ENCODE measurements at regions not wholly inside any gene's neighbourhood (a gene's known extent, or its start where the extent isn't known, plus 50 kb on each side); places are given as distances from the start of the nearest gene placed in this dataset.
"Not testable (repeated sequence)": the region's sequence is repeated elsewhere in the genome, so short reads cannot be mapped to it uniquely, and the experiment has no call there.

DNA sequence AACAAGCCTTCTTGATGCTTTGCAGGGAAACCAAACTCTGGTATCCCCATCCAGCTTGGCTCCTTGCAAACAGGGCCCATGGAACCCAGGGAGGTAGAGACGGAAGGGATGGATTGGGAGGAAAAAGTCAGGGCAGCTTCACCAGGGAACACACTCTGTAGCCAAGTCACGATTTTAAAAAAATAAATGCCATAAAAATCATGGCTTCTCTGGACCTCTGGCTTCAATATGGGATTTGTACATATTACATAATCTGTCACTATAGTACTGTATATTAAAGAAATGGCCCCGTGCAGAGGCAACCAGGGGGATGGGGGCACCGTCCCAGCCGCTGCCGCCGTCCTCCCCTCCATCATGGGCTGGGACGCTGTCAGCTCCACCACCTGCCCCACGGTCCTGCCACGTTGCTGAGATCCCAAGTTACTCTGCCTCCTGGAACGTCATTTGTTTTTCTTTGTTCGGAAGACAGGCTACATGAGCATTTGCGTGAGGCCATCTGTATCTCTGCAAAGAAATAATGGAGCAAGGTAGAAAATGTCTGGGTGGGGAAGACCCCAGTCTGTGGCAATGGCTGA lies 313.3 kb downstream of the ZNF536 start:
- no peak for FAIRE-seq
- DNase-seq (ENCODE audit: insufficient read length, low spot score) = no peak
- no peak for TF ChIP-seq POLR2A (IDR thresholded peaks at IDR 0.05; ENCODE audit: low read depth, low read length)

DNA sequence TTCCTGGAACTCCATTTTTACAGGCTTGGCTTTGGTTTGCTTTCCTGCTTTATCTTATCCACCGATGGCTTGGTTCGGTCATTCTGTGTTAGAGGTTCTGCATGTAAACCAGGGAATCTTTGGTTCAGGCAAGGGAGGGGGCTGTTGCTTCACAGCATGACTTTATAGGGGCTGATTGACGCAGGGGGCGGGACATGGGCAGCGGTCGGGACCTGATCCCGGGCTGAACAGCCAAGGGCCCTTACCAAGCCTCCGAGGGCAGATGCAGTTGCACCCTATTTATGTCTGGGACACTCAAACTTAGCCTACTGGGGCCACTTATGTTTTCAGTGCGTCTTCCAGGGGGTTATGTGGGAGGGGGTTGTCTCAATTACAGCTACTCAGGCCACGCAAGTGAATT lies 312.4 kb downstream of the ZNF536 start:
- DNase-seq (ENCODE audit: insufficient read length, low spot score) = no peak

DNA sequence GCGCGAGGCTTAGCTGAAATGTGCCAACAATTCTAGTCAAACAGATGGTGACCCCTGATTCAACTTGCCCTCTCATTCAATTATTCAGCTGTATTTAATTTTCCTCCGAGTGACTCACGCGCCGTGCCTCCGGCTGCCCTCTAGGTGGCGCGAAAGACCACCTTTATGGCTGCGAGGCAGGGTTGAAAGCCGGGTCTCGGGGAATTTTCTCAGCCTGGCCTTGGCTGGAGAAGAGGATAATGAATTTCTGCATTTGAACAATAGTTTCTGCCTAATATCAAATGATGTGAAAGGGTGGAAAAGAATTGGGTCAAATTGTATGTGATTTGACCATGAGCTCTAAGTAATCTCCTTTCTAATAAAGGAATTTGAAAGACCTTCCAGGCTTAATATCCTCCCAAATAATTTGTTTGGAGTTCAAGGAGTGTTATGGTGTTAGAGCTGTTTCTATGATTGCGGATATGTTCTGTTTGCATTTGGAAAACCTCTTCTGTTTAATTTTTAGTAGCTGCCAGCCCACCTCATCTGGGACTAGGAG lies 310.9 kb downstream of the ZNF536 start:
- DNase-seq (ENCODE audit: insufficient read length, low spot score) = peak; percentile 82
- peak; percentile 45 for FAIRE-seq
- TF ChIP-seq POLR2A (IDR thresholded peaks at IDR 0.05; ENCODE audit: low read depth, low read length) = no peak

More for the DNA sequence above, 312.4 kb downstream of the ZNF536 start:
- no peak for TF ChIP-seq POLR2A (IDR thresholded peaks at IDR 0.05; ENCODE audit: low read depth, low read length)
- no peak for FAIRE-seq

DNA sequence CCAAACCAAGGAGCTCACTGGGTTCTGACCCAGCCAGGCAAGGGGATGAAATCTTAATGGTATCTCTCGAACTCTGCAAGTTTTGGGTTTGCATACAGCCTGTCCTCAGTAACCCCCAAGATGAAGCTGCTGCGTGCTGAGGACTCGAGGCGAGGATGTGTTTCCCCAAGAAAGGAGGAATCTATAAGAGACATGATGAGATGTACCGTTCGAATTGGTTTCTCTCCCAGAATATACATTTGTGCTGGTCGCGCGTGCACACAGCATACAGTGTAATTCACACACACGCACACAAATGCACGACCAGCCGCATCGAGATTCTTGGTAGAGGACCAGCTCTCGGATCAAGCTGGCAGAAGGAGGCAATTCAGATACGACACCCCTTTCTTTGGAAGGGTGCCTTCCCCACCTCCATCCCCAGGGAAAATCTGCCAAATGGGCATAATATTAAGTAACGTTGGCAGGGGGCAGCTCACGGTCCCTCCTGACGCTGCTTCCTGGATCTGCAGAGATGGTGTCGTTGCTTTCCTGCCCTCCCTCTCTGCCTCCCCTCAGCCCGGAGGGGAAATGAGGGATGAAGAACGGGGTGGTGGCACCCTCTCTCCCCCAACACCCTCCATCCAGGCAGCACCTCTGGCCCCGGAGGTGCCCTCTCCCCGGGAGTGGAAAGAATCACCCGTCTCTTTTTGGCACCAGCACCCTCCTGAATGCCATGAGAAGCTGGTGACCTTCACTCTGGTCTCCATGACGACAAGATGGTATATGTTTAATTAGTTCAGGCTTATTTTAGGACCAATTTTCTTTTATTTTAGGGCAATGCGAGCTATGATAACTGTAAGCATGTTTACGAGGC lies 310.2 kb downstream of the ZNF536 start:
- FAIRE-seq (no peak), DNase-seq (ENCODE audit: insufficient read length, low spot score) (no peak)
- no peak for TF ChIP-seq POLR2A (IDR thresholded peaks at IDR 0.05; ENCODE audit: low read depth, low read length)

DNA sequence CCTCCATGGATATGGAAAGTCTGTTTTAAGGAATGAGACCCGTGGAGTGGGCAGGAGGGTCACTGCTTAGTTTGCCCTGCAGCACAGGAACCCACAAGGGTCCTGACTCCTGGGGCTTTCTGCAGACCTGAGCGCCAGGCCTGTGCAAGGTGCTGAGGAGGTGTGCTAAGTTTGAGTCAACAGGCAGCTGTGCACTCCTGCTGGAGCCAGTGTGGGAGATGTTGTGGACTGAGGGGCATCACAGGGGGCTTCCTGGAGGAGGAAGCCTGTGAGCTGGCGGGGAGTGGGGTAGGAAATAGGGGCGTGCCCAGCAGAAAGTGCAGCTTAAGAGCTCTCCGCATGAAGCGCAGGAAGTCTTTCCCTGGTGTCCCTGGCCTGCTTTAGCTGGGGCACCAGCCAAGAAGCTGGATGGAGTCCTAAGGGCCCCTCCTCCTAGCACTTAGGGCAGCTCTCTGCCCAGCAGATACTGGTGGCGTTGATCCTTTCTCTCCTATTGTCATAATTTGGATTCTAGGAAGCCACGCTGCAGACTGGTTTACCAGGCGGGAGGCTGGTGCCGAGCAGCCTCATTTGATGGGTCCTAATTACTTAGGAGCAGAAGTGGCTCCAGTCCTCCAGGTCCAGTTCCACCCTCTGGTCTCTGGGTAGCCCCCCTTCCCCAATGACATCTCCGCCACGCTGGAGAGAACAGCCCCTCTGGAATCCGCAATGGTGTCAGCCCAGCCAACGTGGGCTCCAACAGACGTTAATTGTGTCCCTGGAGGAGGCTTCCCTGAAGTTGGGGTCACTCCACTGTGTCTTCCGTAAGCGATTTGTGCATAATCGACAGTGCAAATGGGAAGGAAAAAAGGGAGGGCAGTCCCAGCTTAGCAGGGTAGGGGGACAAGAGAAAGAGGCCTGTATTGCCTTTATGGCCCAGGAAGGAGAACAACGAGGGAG lies 309.2 kb downstream of the ZNF536 start:
- FAIRE-seq = no peak
- no peak for DNase-seq (ENCODE audit: insufficient read length, low spot score)
- no peak for TF ChIP-seq POLR2A (IDR thresholded peaks at IDR 0.05; ENCODE audit: low read depth, low read length)

DNA sequence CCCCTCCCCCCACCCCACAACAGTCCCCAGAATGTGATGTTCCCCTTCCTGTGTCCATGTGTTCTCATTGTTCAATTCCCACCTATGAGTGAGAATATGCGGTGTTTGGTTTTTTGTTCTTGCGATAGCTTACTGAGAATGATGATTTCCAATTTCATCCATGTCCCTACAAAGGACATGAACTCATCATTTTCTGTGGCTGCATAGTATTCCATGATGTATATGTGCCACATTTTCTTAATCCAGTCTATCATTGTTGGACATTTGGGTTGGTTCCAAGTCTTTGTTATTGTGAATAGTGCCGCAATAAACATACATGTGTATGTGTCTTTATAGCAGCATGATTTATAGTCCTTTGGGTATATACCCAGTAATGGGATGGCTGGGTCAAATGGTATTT lies 308.2 kb downstream of the ZNF536 start:
- not testable (repeated sequence) for FAIRE-seq; DNase-seq (ENCODE audit: insufficient read length, low spot score)

DNA sequence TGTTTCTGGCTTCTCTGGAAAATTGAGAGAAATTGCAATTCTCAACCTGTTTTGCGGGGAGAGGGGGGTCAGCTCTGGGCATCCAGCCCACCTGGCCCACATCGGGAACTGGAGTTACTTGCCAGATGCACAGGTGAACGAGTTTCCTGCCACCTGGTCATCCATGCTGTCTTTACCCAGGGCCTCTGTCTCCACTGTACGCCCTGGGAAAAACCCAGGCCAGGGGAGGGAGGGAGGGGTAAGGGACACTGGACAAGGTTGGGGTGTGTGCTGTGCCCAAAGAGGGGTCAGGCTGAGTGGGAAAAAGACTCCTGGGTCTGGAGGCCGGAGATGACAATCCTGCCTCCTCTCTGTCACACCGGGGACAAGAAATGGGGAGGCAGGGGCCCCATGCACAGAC lies 307.6 kb downstream of the ZNF536 start:
- FAIRE-seq (no peak), DNase-seq (ENCODE audit: insufficient read length, low spot score) (no peak)
- TF ChIP-seq POLR2A (IDR thresholded peaks at IDR 0.05; ENCODE audit: low read depth, low read length) = no peak

DNA sequence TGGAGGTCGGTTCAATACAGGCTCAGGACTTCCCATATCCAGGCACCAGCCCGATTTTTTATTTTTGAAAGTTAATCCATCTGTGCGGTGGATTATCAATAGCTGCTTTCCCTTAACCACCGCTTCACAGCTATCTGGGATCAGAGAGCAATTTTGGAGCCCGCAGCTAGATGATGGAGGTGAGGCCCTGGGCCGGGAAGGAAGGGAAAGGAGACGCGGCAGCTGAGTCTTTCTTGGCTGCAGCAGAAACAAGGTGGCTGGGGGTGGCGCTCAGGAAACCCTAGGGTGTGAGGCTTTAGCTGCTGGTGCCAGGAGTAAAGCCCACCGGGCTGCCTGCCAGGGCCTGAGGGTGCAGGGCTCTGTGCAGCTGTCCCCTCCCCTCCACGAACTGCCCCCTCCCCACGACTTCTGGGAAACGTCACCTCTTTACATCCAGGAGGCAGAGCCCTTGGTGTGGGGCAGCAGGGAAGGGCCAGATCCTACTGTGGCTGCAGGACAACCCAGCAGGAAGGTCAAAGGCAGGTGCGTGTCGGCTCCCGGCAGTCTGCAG lies 307.0 kb downstream of the ZNF536 start:
- DNase-seq (ENCODE audit: insufficient read length, low spot score) = no peak
- FAIRE-seq = no peak
- no peak for TF ChIP-seq POLR2A (IDR thresholded peaks at IDR 0.05; ENCODE audit: low read depth, low read length)

DNA sequence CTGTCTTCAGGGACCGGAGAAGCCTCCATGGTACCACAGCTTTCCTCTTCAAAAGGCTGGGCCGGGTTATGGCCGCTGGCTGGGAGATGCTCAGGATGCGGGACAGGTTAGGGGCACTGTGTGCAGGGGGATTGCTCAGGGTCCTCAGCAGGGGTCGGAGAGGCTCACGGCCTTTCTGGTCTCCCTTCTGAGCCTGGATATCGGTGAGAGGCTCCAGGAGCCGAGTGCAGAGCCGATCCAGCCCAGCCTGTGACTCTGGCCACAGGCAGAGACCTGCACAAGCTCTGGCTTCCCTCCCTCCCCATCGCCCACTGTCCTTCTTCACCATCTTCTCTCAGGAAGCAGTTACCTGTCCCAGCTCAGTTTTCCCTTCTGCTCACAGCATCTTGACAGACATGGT lies 306.0 kb downstream of the ZNF536 start:
- no peak for FAIRE-seq
- no peak for TF ChIP-seq POLR2A (IDR thresholded peaks at IDR 0.05; ENCODE audit: low read depth, low read length)

DNA sequence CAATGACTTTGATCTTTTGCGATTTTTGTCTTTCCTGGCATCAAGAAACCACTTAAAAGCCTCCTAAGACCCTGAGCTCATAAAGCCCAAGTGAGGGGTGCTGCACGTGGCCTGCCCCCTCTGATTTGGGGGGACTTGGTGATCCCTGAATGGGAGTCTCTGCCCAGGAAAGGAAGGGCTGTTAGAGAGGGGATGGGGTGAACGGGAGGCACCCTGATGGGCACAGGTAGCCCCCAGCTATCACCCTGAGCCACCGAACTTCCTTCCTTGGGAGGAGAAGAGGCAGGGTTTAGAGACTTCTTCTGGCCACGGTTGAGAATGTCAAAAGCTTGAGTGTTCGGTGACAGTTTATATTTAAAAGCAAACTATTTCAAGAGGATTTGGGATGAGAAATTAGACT lies 305.5 kb downstream of the ZNF536 start:
- FAIRE-seq = no peak

More for the DNA sequence above, 306.0 kb downstream of the ZNF536 start:
- no peak for DNase-seq (ENCODE audit: insufficient read length, low spot score)

DNA sequence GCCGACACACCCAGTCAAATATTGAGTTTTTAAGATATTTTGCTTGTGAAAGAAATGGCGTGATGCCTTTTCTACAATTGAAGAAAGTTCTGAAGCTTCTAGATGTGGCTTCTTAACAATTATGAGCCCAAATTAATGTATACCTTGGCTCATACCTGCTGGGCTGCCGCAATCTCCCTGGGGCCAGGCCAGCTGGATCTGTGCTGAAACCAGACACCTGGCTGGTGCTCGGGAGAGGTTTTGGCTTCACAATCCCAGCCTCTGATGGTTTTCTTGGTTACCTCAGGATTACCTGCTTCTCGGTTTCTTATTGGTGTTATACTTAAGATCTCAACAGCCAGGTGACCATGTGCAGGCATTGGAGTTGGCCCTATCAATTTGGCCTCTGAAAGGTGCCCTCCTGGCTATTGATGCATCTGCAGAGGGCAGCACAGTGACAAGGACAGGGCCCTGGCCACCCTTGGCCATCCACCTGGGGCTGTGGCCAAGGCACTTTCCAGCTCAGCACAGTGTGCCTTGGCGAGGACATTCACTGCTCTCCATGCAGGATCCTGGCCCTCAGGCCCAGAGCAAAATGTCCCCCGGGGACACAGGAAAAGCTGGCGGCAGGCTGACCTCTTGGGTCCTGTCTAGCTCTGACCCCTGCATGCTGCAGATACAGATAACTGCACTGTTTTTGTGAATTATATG lies 305.0 kb downstream of the ZNF536 start:
- no peak for TF ChIP-seq POLR2A (IDR thresholded peaks at IDR 0.05; ENCODE audit: low read depth, low read length)
- no peak for DNase-seq (ENCODE audit: insufficient read length, low spot score)

More for the DNA sequence above, 305.5 kb downstream of the ZNF536 start:
- TF ChIP-seq POLR2A (IDR thresholded peaks at IDR 0.05; ENCODE audit: low read depth, low read length) = no peak
- DNase-seq (ENCODE audit: insufficient read length, low spot score) = no peak

DNA sequence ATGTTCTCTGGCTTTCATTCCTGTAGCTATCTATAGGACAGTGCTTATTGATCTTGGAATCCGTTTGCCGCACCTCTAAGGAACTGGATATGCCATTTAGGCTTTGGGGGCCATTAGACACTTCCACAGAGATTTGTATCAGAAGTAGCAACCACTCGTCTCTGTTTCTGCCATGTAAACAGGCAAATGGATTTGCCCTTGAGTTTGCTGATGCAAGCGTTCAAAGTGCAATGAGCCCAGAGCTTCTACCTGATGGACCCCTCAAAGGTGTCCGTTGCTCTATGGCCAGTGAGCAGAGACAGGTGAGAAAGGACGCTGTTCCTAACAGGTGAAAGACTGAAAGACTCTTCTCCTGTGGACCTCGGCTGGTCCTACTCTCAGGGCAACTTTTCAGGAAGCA lies 302.9 kb downstream of the ZNF536 start:
- DNase-seq (ENCODE audit: insufficient read length, low spot score) (no peak), FAIRE-seq (no peak)
- TF ChIP-seq POLR2A (IDR thresholded peaks at IDR 0.05; ENCODE audit: low read depth, low read length) = no peak

More for the DNA sequence above, 305.0 kb downstream of the ZNF536 start:
- no peak for FAIRE-seq

DNA sequence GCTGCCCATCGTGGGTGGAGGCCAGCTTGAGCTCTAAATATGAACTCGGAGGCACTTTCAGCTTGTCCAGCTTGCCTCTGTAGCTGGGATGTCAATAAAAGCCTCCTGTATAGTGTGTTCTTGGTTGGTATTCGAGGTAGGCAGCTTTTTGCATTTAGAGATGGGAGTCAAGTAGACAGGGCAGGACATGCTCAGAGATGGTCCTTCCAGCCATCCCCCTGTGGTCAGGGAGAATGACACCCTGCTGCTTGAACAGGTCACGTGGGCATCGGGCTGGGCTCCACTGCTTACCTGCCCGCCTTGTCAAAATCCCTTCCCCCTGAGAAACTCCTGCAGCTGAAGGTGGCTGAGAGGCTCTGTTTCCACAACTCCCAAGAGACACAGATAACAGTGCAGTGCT lies 302.5 kb downstream of the ZNF536 start:
- no peak for FAIRE-seq
- no peak for DNase-seq (ENCODE audit: insufficient read length, low spot score)
- no peak for TF ChIP-seq POLR2A (IDR thresholded peaks at IDR 0.05; ENCODE audit: low read depth, low read length)

Data from H54 (cell line).